H9 (cell line): ENCODE measurements at regions not wholly inside any gene's neighbourhood (a gene's known extent, or its start where the extent isn't known, plus 50 kb on each side); places are given as distances from the start of the nearest gene placed in this dataset.

Experiments
- DNase-seq: peaks from one replicate; pipeline ENCODE4 v3.0.0-alpha.2; 2017
- H2AFZ ChIP-seq: one replicate; pipeline ENCODE4 v1.6.1; 2013; ENCODE audit warnings: mild to moderate bottlenecking, low read length, control low read depth, moderate library complexity
- H2AK5ac ChIP-seq: 2 replicates; pipeline ENCODE4 v1.6.1; 2013; ENCODE audit warnings: low read length, control low read depth, mixed read lengths; ENCODE audit not compliant: insufficient read length
- H2BK120ac ChIP-seq: one replicate; pipeline ENCODE4 v1.6.1; 2013; ENCODE audit warnings: low read depth, mild to moderate bottlenecking, low read length, control low read depth, inconsistent platforms; ENCODE audit not compliant: poor library complexity, severe bottlenecking
- H2BK12ac ChIP-seq: 2 replicates; pipeline ENCODE4 v1.6.1; 2013; ENCODE audit warnings: low read length, control low read depth, mixed read lengths, low read depth; ENCODE audit not compliant: insufficient read length
- H2BK15ac ChIP-seq: 2 replicates; pipeline ENCODE4 v1.6.1; 2013; ENCODE audit warnings: low read depth, low read length, control low read depth
- H2BK20ac ChIP-seq: one replicate; pipeline ENCODE4 v1.6.1; 2013; ENCODE audit warnings: low read depth, mild to moderate bottlenecking, low read length, control low read depth, inconsistent platforms; ENCODE audit not compliant: poor library complexity, severe bottlenecking
- H2BK5ac ChIP-seq: 2 replicates; pipeline ENCODE4 v1.6.1; 2013; ENCODE audit warnings: low read length, control low read depth, mixed read lengths; ENCODE audit not compliant: insufficient read length
- H3K14ac ChIP-seq: 2 replicates; pipeline ENCODE4 v1.6.1; 2013; ENCODE audit warnings: low read length, control low read depth; ENCODE audit not compliant: insufficient read depth
- H3K18ac ChIP-seq: 2 replicates; pipeline ENCODE4 v1.6.1; 2013; ENCODE audit warnings: low read depth, mild to moderate bottlenecking, mixed read lengths, low read length, control low read depth; ENCODE audit not compliant: insufficient read length
- H3K23ac ChIP-seq: 2 replicates; pipeline ENCODE4 v1.6.1; 2013; ENCODE audit warnings: low read length, control low read depth, mixed read lengths, low read depth; ENCODE audit not compliant: insufficient read length
- H3K23me2 ChIP-seq: 2 replicates; pipeline ENCODE4 v1.6.1; 2013; ENCODE audit warnings: low read depth, mild to moderate bottlenecking, mixed read lengths, low read length, control low read depth; ENCODE audit not compliant: insufficient read length, poor library complexity, severe bottlenecking
- H3K27ac ChIP-seq: 2 replicates; pipeline ENCODE4 v1.5.1; 2013; ENCODE audit warnings: low read length, control low read depth, mixed read lengths, low read depth; ENCODE audit not compliant: insufficient read length
- H3K27me3 ChIP-seq: 2 replicates; pipeline ENCODE4 v1.6.1; 2013; ENCODE audit warnings: low read length, control low read depth, inconsistent platforms; ENCODE audit not compliant: insufficient read depth
- H3K4ac ChIP-seq: 2 replicates; pipeline ENCODE4 v1.6.1; 2013; ENCODE audit warnings: low read depth, mild to moderate bottlenecking, control low read depth, inconsistent platforms, low read length, moderate library complexity
- H3K4me1 ChIP-seq: 2 replicates; pipeline ENCODE4 v1.6.1; 2013; ENCODE audit warnings: low read length, control low read depth, inconsistent platforms; ENCODE audit not compliant: insufficient read depth
- H3K4me2 ChIP-seq: 2 replicates; pipeline ENCODE4 v1.6.1; 2013; ENCODE audit warnings: low read length, control low read depth, mixed read lengths; ENCODE audit not compliant: insufficient read length, insufficient read depth
- H3K56ac ChIP-seq: 2 replicates; pipeline ENCODE4 v1.6.1; 2013; ENCODE audit warnings: low read depth, mild to moderate bottlenecking, mixed read lengths, low read length, control low read depth; ENCODE audit not compliant: insufficient read length
- H3K79me1 ChIP-seq: 2 replicates; pipeline ENCODE4 v1.6.1; 2013; ENCODE audit warnings: low read depth, mild to moderate bottlenecking, moderate library complexity, low read length, control low read depth, inconsistent platforms; ENCODE audit not compliant: insufficient read depth, poor library complexity, severe bottlenecking
- H3K79me2 ChIP-seq: 2 replicates; pipeline ENCODE4 v1.6.1; 2013; ENCODE audit warnings: low read length, control low read depth, inconsistent platforms; ENCODE audit not compliant: insufficient read depth
- H3K9ac ChIP-seq: 2 replicates; pipeline ENCODE4 v1.6.1; 2013; ENCODE audit warnings: low read length, control low read depth, mixed read lengths; ENCODE audit not compliant: insufficient read length; ENCODE audit errors: extremely low read depth
- H3K9me3 ChIP-seq: one replicate; pipeline ENCODE4 v1.6.1; 2013; ENCODE audit warnings: low read depth, low read length, inconsistent platforms; ENCODE audit not compliant: control insufficient read depth
- H3T11ph ChIP-seq: one replicate; pipeline ENCODE4 v1.6.1; 2013; ENCODE audit warnings: mild to moderate bottlenecking, low read length, control low read depth, inconsistent platforms
- H4K20me1 ChIP-seq: one replicate; pipeline ENCODE4 v1.6.1; 2013; ENCODE audit not compliant: control insufficient read depth, insufficient read length, insufficient read depth
- H4K5ac ChIP-seq: 2 replicates; pipeline ENCODE4 v1.6.1; 2013; ENCODE audit warnings: low read depth, mild to moderate bottlenecking, mixed read lengths, low read length, control low read depth; ENCODE audit not compliant: insufficient read length
- H4K8ac ChIP-seq: replicated peaks from 2 replicates; pipeline ENCODE4 v1.6.1; 2013; ENCODE audit warnings: low read length, control low read depth, mixed read lengths, low read depth; ENCODE audit not compliant: insufficient read length
- H4K91ac ChIP-seq: 2 replicates; pipeline ENCODE4 v1.6.1; 2013; ENCODE audit warnings: low read depth, mild to moderate bottlenecking, moderate library complexity, mixed read lengths, low read length, control low read depth; ENCODE audit not compliant: insufficient read length
- H3K27ac Mint-ChIP-seq, 3 experiments: 2 replicates in 2 of 3; 3 replicates in 1 of 3; pipeline ENCODE4 v1.8.0; 2020 to 2021; ENCODE audit warnings: mixed read lengths in 3 of 3, mild to moderate bottlenecking in 1 of 3, moderate library complexity in 1 of 3
- H3K27me3 Mint-ChIP-seq: 2 replicates; pipeline ENCODE4 v1.8.0; 2021; ENCODE audit warnings: low read depth, mild to moderate bottlenecking, moderate library complexity, mixed read lengths
- H3K36me3 Mint-ChIP-seq, 3 experiments: 2 replicates in 2 of 3; 3 replicates in 1 of 3; pipeline ENCODE4 v1.8.0; 2020 to 2021; ENCODE audit warnings: low read depth in 3 of 3, mixed read lengths in 3 of 3; ENCODE audit not compliant: insufficient read depth in 1 of 3
- H3K4me1 Mint-ChIP-seq, 2 experiments: 2 replicates each; pipeline ENCODE4 v1.8.0; 2020; ENCODE audit warnings: mixed read lengths in 2 of 2
- H3K4me3 Mint-ChIP-seq, 2 experiments: 2 replicates in 1 of 2; 3 replicates in 1 of 2; pipeline ENCODE4 v1.8.0; 2020 to 2021; ENCODE audit warnings: mild to moderate bottlenecking in 2 of 2, mixed read lengths in 2 of 2, moderate library complexity in 1 of 2
- H3K9me3 Mint-ChIP-seq, 2 experiments: 2 replicates in 1 of 2; 3 replicates in 1 of 2; pipeline ENCODE4 v1.8.0; 2020; ENCODE audit warnings: mild to moderate bottlenecking in 2 of 2, mixed read lengths in 2 of 2, moderate library complexity in 1 of 2
- CTCF ChIP-seq: fragments of 200-600 bp; sonication (generic); conservative IDR thresholded peaks from 3 replicates; pipeline ENCODE4 v1.8.0; 2021; ENCODE audit warnings: antibody characterized with exemption, mild to moderate bottlenecking
- WGBS: extraction: QIAGEN DNeasy Blood & Tissue Kit; methylation state at CpG from one replicate; pipeline ENCODE4 v1.1.7; 2013; ENCODE audit warnings: missing lambda C conversion rate, low lambda C conversion rate, mixed read lengths; ENCODE audit not compliant: insufficient read length; ENCODE audit errors: extremely low coverage; 5-methylcytosine and 5-hydroxymethylcytosine counted together

GRCh38 chr2:128390256-128390990 lies 71.8 kb upstream of the HS6ST1 start:
- no peaks in the 10 kb centered on the region; the same call in 1 of the 2 replicates for H3K4me1 ChIP-seq
- no peak overlapping the region for H4K8ac ChIP-seq
- no peak overlapping the region for H2BK120ac ChIP-seq
- H3K27ac ChIP-seq = no peak overlapping the region
- H3K79me1 ChIP-seq = no peaks in the 10 kb centered on the region
- Mint-ChIP-seq H3K36me3 (no peaks in the 10 kb centered on the region), H3K27ac (peak overlapping the region in 1 of 3 experiments; percentile 70; a peak in 1 of 7 replicates), H3K4me3 (no peak overlapping the region), H3K4me1 (peaks cover 22 to 24% of the 10 kb centered on the region in 2 experiments), H3K27me3 (no peaks in the 10 kb centered on the region; the same call in 1 of the 2 replicates), H3K9me3 (no peaks in the 10 kb centered on the region)
- no peak overlapping the region for H4K91ac ChIP-seq
- no CpG with 5 or more reads among the region's 16 CpGs for WGBS
- no peak for TF ChIP-seq CTCF
- no peak overlapping the region for H3T11ph ChIP-seq
- H3K23me2 ChIP-seq = no peaks in the 10 kb centered on the region
- no peaks in the 10 kb centered on the region for H3K9me3 ChIP-seq
- H2AK5ac ChIP-seq = no peak overlapping the region
- H3K14ac ChIP-seq = no peak overlapping the region
- no peak overlapping the region for H3K23ac ChIP-seq
- no peak overlapping the region for H3K4ac ChIP-seq
- DNase-seq = peak; percentile 25
- H3K18ac ChIP-seq = no peak overlapping the region
- H3K79me2 ChIP-seq = no peaks in the 10 kb centered on the region
- no peak overlapping the region for H3K9ac ChIP-seq
- no peak overlapping the region for H3K56ac ChIP-seq
- H2BK5ac ChIP-seq = no peak overlapping the region
- H2AFZ ChIP-seq = no peak overlapping the region
- H4K20me1 ChIP-seq = no peaks in the 10 kb centered on the region
- H3K4me2 ChIP-seq = no peak overlapping the region
- H4K5ac ChIP-seq = no peak overlapping the region
- no peak overlapping the region for H2BK15ac ChIP-seq
- no peaks in the 10 kb centered on the region for H3K27me3 ChIP-seq
- H2BK20ac ChIP-seq = no peak overlapping the region
- no peak overlapping the region for H2BK12ac ChIP-seq
